ENCODE measurements at regions not wholly inside any gene's neighbourhood (a gene's known extent, or its start where the extent isn't known, plus 50 kb on each side); places are given as distances from the start of the nearest gene placed in this dataset.

GRCh38 chr21:32062591-32063227, 189.9 kb downstream of the HUNK start:
- no peak for TF ChIP-seq MAZ (IDR thresholded peaks at IDR 0.05; ENCODE audit: borderline replicate concordance, low read depth, low read length)
- TF ChIP-seq CHD2 (IDR thresholded peaks at IDR 0.05; ENCODE audit: low read length, partially characterized antibody), result no peak
- no peak for TF ChIP-seq POLR2AphosphoS2 (conservative IDR thresholded peaks at IDR 0.05; ENCODE audit: low read length)
- no peak for TF ChIP-seq POLR2A (IDR thresholded peaks at IDR 0.05; ENCODE audit: low read length)
- no peak for TF ChIP-seq USF2 (IDR thresholded peaks at IDR 0.05)

All from A549 (cell line).